Stimulated activated effector memory CD8-positive, alpha-beta T cell treated with anti-CD3 and anti-CD28 coated beads, Interleukin-12 subunit alpha, Interleukin-12 subunit beta, amount 100 ng/mL, for 72 hours (primary cell): ENCODE measurements at regions not wholly inside any gene's neighbourhood (a gene's known extent, or its start where the extent isn't known, plus 50 kb on each side); places are given as distances from the start of the nearest gene placed in this dataset.

Source experiments
- ATAC-seq: fragments of 150-1000 bp; cut with Tn5 transposase; 2 replicates; pipeline ENCODE4 v1.10.0; 2021
- DNase-seq, 2 donors: peaks; one replicate each; pipeline ENCODE4 v3.0.0; 2021 to 2022; ENCODE audit warnings: low spot score in 2 of 2
- H3K27ac Mint-ChIP-seq: one replicate; pipeline ENCODE4 v1.8.0; 2022; ENCODE audit warnings: mild to moderate bottlenecking, mixed read lengths
- H3K36me3 Mint-ChIP-seq: one replicate; pipeline ENCODE4 v1.8.0; 2022; ENCODE audit warnings: mild to moderate bottlenecking, mixed read lengths
- H3K4me1 Mint-ChIP-seq: one replicate; pipeline ENCODE4 v1.8.0; 2022; ENCODE audit warnings: mixed read lengths
- H3K4me3 Mint-ChIP-seq: one replicate; pipeline ENCODE4 v1.8.0; 2022; ENCODE audit warnings: mild to moderate bottlenecking, mixed read lengths
- H3K9me3 Mint-ChIP-seq: one replicate; pipeline ENCODE4 v1.8.0; 2022; ENCODE audit warnings: mixed read lengths

GRCh38 chr7:54469740-54470139, 72.4 kb upstream of the VSTM2A start:
- Mint-ChIP-seq H3K4me3 (no peak overlapping the region), H3K9me3 (peaks cover 20% of the 10 kb centered on the region), H3K27ac (no peak overlapping the region), H3K4me1 (no peaks in the 10 kb centered on the region), H3K36me3 (no peaks in the 10 kb centered on the region)
- DNase-seq (no peak), ATAC-seq (no peak)

- Mint-ChIP-seq H3K36me3 (no peaks in the 10 kb centered on the region), H3K27ac (no peak overlapping the region), H3K4me1 (no peaks in the 10 kb centered on the region), H3K4me3 (no peak overlapping the region), H3K9me3 (peaks cover 6% of the 10 kb centered on the region)
- DNase-seq (no peak), ATAC-seq (no peak)
Measured at GRCh38 chr7:54476609-54477008, 65.6 kb upstream of the VSTM2A start.

- peaks cover 8% of the 10 kb centered on the region for H3K9me3 Mint-ChIP-seq
- DNase-seq (no peak), ATAC-seq (no peak)
- no peaks in the 10 kb centered on the region for H3K36me3 Mint-ChIP-seq
- no peak overlapping the region for H3K4me3 Mint-ChIP-seq
- no peaks in the 10 kb centered on the region for H3K4me1 Mint-ChIP-seq
- no peak overlapping the region for H3K27ac Mint-ChIP-seq
Measured at GRCh38 chr7:54477083-54477482, 65.1 kb upstream of the VSTM2A start.

GRCh38 chr7:54483523-54483922, 58.7 kb upstream of the VSTM2A start:
- Mint-ChIP-seq H3K4me1 (no peaks in the 10 kb centered on the region), H3K9me3 (peaks cover 21% of the 10 kb centered on the region), H3K27ac (no peak overlapping the region), H3K36me3 (no peaks in the 10 kb centered on the region), H3K4me3 (no peak overlapping the region)
- no peak for ATAC-seq
- DNase-seq, result no peak

- no peak for DNase-seq
- Mint-ChIP-seq H3K4me3 (no peak overlapping the region), H3K36me3 (no peaks in the 10 kb centered on the region), H3K4me1 (no peaks in the 10 kb centered on the region), H3K27ac (no peak overlapping the region), H3K9me3 (peaks cover 20% of the 10 kb centered on the region)
- no peak for ATAC-seq
Measured at GRCh38 chr7:54485044-54485443, 57.1 kb upstream of the VSTM2A start.
